Caco-2 (cell line): ENCODE measurements at regions not wholly inside any gene's neighbourhood (a gene's known extent, or its start where the extent isn't known, plus 50 kb on each side); places are given as distances from the start of the nearest gene placed in this dataset.
A peak's percentile ranks its signal among the peaks of the same experiment; 100 is the strongest.
"Not testable (repeated sequence)": the region's sequence is repeated elsewhere in the genome, so short reads cannot be mapped to it uniquely, and the experiment has no call there.

ENCODE experiments used
- BruUV-seq: library from RNA; stranded (reverse); fragments of 400-500 nt; replicated peaks from 2 replicates; lab custom pipeline; 2021; lab: Mats Ljungman, UMichigan
- CTCF ChIA-PET: fragments of 300-600 bp; sonication (Branson Sonifier 250); formaldehyde crosslinking; loops from one replicate; lab custom pipeline; 2022; ENCODE audit warnings: antibody characterized with exemption; lab: Charles Lee
- POLR2A ChIA-PET: fragments of 300-600 bp; sonication (Branson Sonifier 250); formaldehyde crosslinking; loops from one replicate; lab custom pipeline; 2022; ENCODE audit warnings: antibody characterized with exemption; lab: Charles Lee
- DNase-seq, 2 experiments: peaks; one replicate each; pipeline versions ENCODE4 v3.0.0 to v3.0.0-alpha.2; 2020 to 2022
- H3K27me3 ChIP-seq: replicated peaks from 2 replicates; pipeline ENCODE4 v1.6.0; 2011; ENCODE audit warnings: low read length; ENCODE audit not compliant: control insufficient read depth, insufficient read depth
- H3K36me3 ChIP-seq: 2 replicates; pipeline ENCODE4 v1.5.1; 2011; ENCODE audit warnings: low read length; ENCODE audit not compliant: control insufficient read depth, insufficient read depth
- H3K4me1 ChIP-seq: fragments of 250-450 bp; sonication (Bioruptor Pico); 2 replicates; pipeline ENCODE4 v1.5.1; 2020; ENCODE audit warnings: mild to moderate bottlenecking
- H3K4me3 ChIP-seq: 2 replicates; pipeline ENCODE4 v1.5.1; 2011; ENCODE audit warnings: low read depth, mild to moderate bottlenecking, control low read depth, low read length
- H3K9me3 ChIP-seq: fragments of 250-450 bp; sonication (Bioruptor Pico); 2 replicates; pipeline ENCODE4 v1.5.1; 2020; ENCODE audit warnings: mild to moderate bottlenecking, moderate library complexity
- H3K27ac Mint-ChIP-seq: one replicate; pipeline ENCODE4 v1.8.0; 2022; ENCODE audit warnings: mixed read lengths; ENCODE audit not compliant: unreplicated experiment
- H3K27me3 Mint-ChIP-seq: one replicate; pipeline ENCODE4 v1.8.0; 2022; ENCODE audit warnings: mixed read lengths; ENCODE audit not compliant: insufficient read depth, unreplicated experiment
- H3K36me3 Mint-ChIP-seq: one replicate; pipeline ENCODE4 v1.8.0; 2022; ENCODE audit warnings: mild to moderate bottlenecking, mixed read lengths; ENCODE audit not compliant: insufficient read depth, unreplicated experiment
- H3K4me1 Mint-ChIP-seq: one replicate; pipeline ENCODE4 v1.8.0; 2022; ENCODE audit warnings: low read depth, mixed read lengths; ENCODE audit not compliant: unreplicated experiment
- H3K4me3 Mint-ChIP-seq: one replicate; pipeline ENCODE4 v1.8.0; 2022; ENCODE audit warnings: mild to moderate bottlenecking, moderate library complexity, mixed read lengths; ENCODE audit not compliant: unreplicated experiment
- H3K9me3 Mint-ChIP-seq: one replicate; pipeline ENCODE4 v1.8.0; 2022; ENCODE audit warnings: mixed read lengths; ENCODE audit not compliant: unreplicated experiment
- intact Hi-C: fragments of 100-400 bp; cut with micrococcal nuclease; formaldehyde crosslinking; loops from one replicate; pipeline ENCODE4 v1.10.0; 2022; ENCODE audit not compliant: unreplicated experiment
- TF ChIP-seq, protein P1 (sequence below), 2 experiments: fragments of 200-600 bp in 1 of 2; IDR thresholded peaks; 1 replicate in 1 of 2; 2 replicates in 1 of 2; pipeline versions ENCODE4 v1.5.1 to v1.8.0; 2011 to 2022; ENCODE audit warnings: antibody characterized with exemption in 1 of 2, control low read depth in 1 of 2, inconsistent platforms in 1 of 2, low read depth in 1 of 2, low read length in 1 of 2, mild to moderate bottlenecking in 1 of 2, moderate library complexity in 1 of 2; ENCODE audit not compliant: insufficient read depth in 1 of 2, severe bottlenecking in 1 of 2, unreplicated experiment in 1 of 2

- H3K4me3 Mint-ChIP-seq = no peak overlapping the region
- intact Hi-C loops = loop anchor here (1.0 to 5.0 kb wide), 4 partner anchors 43 to 417 kb away; no protein-coding TSS in a partner anchor
- H3K9me3 Mint-ChIP-seq = peaks cover 15% of the 10 kb centered on the region
- H3K27me3 Mint-ChIP-seq = no peaks in the 10 kb centered on the region
- ChIA-PET POLR2A (no interaction called here), CTCF (interaction anchor here (0.6 to 1.0 kb wide), 4 partner anchors 12 to 429 kb away, joined by 3 to 5 read pairs (median 4); no protein-coding TSS in a partner anchor)
- H3K4me1 Mint-ChIP-seq = peaks cover 21% of the 10 kb centered on the region
- no peak overlapping the region for H3K4me3 ChIP-seq
- H3K36me3 ChIP-seq = no peaks in the 10 kb centered on the region
- no peaks in the 10 kb centered on the region; the same call in 1 of the 2 replicates for H3K4me1 ChIP-seq
- H3K36me3 Mint-ChIP-seq = no peaks in the 10 kb centered on the region
- H3K27me3 ChIP-seq = no peaks in the 10 kb centered on the region
- no peak overlapping the region for H3K27ac Mint-ChIP-seq
- no peaks in the 10 kb centered on the region for H3K9me3 ChIP-seq
- TF ChIP-seq, protein P1, sequence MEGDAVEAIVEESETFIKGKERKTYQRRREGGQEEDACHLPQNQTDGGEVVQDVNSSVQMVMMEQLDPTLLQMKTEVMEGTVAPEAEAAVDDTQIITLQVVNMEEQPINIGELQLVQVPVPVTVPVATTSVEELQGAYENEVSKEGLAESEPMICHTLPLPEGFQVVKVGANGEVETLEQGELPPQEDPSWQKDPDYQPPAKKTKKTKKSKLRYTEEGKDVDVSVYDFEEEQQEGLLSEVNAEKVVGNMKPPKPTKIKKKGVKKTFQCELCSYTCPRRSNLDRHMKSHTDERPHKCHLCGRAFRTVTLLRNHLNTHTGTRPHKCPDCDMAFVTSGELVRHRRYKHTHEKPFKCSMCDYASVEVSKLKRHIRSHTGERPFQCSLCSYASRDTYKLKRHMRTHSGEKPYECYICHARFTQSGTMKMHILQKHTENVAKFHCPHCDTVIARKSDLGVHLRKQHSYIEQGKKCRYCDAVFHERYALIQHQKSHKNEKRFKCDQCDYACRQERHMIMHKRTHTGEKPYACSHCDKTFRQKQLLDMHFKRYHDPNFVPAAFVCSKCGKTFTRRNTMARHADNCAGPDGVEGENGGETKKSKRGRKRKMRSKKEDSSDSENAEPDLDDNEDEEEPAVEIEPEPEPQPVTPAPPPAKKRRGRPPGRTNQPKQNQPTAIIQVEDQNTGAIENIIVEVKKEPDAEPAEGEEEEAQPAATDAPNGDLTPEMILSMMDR (IDR thresholded peaks at IDR 0.05; ENCODE audit: insufficient read depth in 1 of 2, low read depth in 1 of 2, low read length in 1 of 2, severe bottlenecking in 1 of 2, unreplicated experiment in 1 of 2) = peak; percentile 61 to 65
- no TSS peak for BruUV-seq
- peak; percentile 79 to 82 for DNase-seq
Observed at GRCh38 chr9:764105-764524, 77.4 kb upstream of the DMRT1 start.

- H3K27me3 ChIP-seq = no peaks in the 10 kb centered on the region
Observed at GRCh38 chr9:764986-765385, 76.5 kb upstream of the DMRT1 start.

DNA sequence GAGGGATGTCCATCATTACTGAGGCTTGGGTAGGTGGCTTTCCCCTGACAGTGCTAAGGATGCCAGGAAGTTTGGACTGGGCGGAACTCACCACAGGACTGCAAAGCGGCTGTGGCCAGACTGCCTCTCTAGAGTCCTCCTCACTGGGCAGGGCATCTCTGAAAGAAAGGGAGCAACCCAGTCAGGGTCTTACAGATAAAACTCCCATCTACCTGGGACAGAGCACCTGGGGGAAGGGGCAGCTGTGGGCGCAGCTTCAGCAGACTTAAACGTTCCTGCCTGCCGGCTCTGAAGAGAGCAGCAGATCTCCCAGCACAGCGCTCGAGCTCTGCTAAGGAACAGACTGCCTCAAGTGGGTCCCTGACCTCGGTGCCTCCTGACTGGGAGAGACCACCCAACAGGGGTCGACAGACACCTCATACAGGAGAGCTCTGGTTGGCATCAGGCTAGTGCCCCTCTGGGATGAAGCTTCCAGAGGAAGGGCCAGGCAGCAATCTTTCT is 74.4 kb upstream of the DMRT1 start:
- H3K27ac Mint-ChIP-seq, CTCF ChIA-PET: not testable (repeated sequence)
- H3K9me3 Mint-ChIP-seq = peaks cover 24% of the 10 kb centered on the region

More at GRCh38 chr9:764986-765385, 76.5 kb upstream of the DMRT1 start:
- peaks cover 3% of the 10 kb centered on the region for H3K27me3 Mint-ChIP-seq
- H3K9me3 ChIP-seq = no peaks in the 10 kb centered on the region
- no peaks in the 10 kb centered on the region for H3K36me3 ChIP-seq
- POLR2A ChIA-PET = no interaction called here
- no peak for DNase-seq
- no peaks in the 10 kb centered on the region; the same call in 1 of the 2 replicates for H3K4me1 ChIP-seq
- H3K9me3 Mint-ChIP-seq = peaks cover 24% of the 10 kb centered on the region
- peaks cover 27% of the 10 kb centered on the region for H3K4me1 Mint-ChIP-seq
- H3K4me3 Mint-ChIP-seq = no peak overlapping the region
- H3K4me3 ChIP-seq = no peak overlapping the region
- intact Hi-C loops = loop anchor here (1.0 to 5.0 kb wide), 4 partner anchors 42 to 418 kb away; no protein-coding TSS in a partner anchor
- no TSS peak for BruUV-seq
- CTCF ChIA-PET = no interaction called here
- TF ChIP-seq, protein P1 (IDR thresholded peaks at IDR 0.05; ENCODE audit: insufficient read depth in 1 of 2, low read depth in 1 of 2, low read length in 1 of 2, severe bottlenecking in 1 of 2, unreplicated experiment in 1 of 2) = no peak
- H3K36me3 Mint-ChIP-seq = no peaks in the 10 kb centered on the region
- H3K27ac Mint-ChIP-seq = no peak overlapping the region

More for the DNA sequence above, 74.4 kb upstream of the DMRT1 start:
- H3K4me3 ChIP-seq, H3K27me3 Mint-ChIP-seq, H3K27me3 ChIP-seq, H3K4me3 Mint-ChIP-seq, H3K36me3 ChIP-seq, BruUV-seq, POLR2A ChIA-PET, H3K4me1 ChIP-seq, DNase-seq, intact Hi-C loops, H3K9me3 ChIP-seq, H3K36me3 Mint-ChIP-seq: not testable (repeated sequence)
- peaks cover 21% of the 10 kb centered on the region for H3K4me1 Mint-ChIP-seq
